ENCODE measurements at regions not wholly inside any gene's neighbourhood (a gene's known extent, or its start where the extent isn't known, plus 50 kb on each side); places are given as distances from the start of the nearest gene placed in this dataset.

DNA sequence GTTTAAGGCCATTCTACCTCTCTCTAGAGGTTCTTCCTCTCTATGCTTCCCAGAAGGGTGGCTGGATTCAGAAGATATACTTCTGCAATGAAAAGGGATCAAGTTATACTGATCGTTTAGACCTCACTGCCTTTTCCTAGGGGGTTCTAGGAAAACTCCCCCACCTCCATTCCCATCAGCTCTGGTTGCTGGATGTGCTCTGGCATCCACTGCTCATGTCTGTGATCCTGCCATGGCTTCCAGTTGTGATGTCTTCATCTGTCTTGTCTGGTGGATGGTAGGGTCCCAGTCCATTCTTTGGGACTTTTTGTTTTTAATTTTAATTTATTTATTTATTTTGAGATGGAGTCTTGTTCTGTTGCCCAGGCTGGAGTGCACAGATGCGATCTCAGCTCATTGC, 118.4 kb downstream of the BTBD3 start:
- TF ChIP-seq CTCF (IDR thresholded peaks at IDR 0.05) = no peak
- TF ChIP-seq POLR2A (IDR thresholded peaks at IDR 0.05) = no peak
